Adrenal gland (tissue), 5 donors: ENCODE measurements at regions not wholly inside any gene's neighbourhood (a gene's known extent, or its start where the extent isn't known, plus 50 kb on each side); places are given as distances from the start of the nearest gene placed in this dataset.

Experiments used
- CTCF ChIP-seq, 6 experiments: fragments of 450-650 bp in 4 of 6; fragments of 200-600 bp in 2 of 6; sonication (generic) in 1 of 6; IDR thresholded peaks; 1 replicate in 5 of 6; 2 replicates in 1 of 6; pipeline versions ENCODE4 v1.5.1 to v1.8.0; 2016 to 2021; ENCODE audit warnings: antibody characterized with exemption in 6 of 6, mild to moderate bottlenecking in 2 of 6, moderate library complexity in 1 of 6
- POLR2A ChIP-seq, 2 donors: fragments of 450-650 bp; IDR thresholded peaks; one replicate each; pipeline ENCODE4 v1.6.1; 2017; ENCODE audit warnings: antibody characterized with exemption in 2 of 2, mild to moderate bottlenecking in 2 of 2, moderate library complexity in 1 of 2
- donor health status: DM: no; HTN: no; CAD: no.

GRCh38 chr12:111091051-111091450, 170.7 kb upstream of the MYL2 start:
- no peak for TF ChIP-seq CTCF (IDR thresholded peaks at IDR 0.05)
- no peak for TF ChIP-seq POLR2A (IDR thresholded peaks at IDR 0.05)
